GM23338 (cell line): ENCODE measurements at regions not wholly inside any gene's neighbourhood (a gene's known extent, or its start where the extent isn't known, plus 50 kb on each side); places are given as distances from the start of the nearest gene placed in this dataset.

Experiments used
- ATAC-seq: fragments of 200-7000 bp; cut with Tn5 transposase; 3 replicates; pipeline ENCODE4 v1.9.1; 2020
- DNase-seq: peaks from one replicate; pipeline ENCODE4 v3.0.0-alpha.2; 2015; ENCODE audit warnings: low spot score
- H2AFZ ChIP-seq: fragments of 200-600 bp; sonication (generic); 2 replicates; pipeline ENCODE4 v1.8.0; 2016; ENCODE audit warnings: antibody characterized with exemption, mild to moderate bottlenecking, moderate library complexity
- H3F3A ChIP-seq: fragments of 200-600 bp; sonication (generic); replicated peaks from 2 replicates; pipeline ENCODE4 v1.8.0; 2017; ENCODE audit warnings: antibody characterized with exemption, mixed run types, low read depth
- H3K27ac ChIP-seq: fragments of 200-600 bp; sonication (generic); 2 replicates; pipeline ENCODE4 v1.6.1; 2016; ENCODE audit warnings: low read depth
- H3K27me3 ChIP-seq: fragments of 200-600 bp; sonication (generic); 2 replicates; pipeline ENCODE4 v1.8.0; 2016; ENCODE audit warnings: mild to moderate bottlenecking, mixed run types, moderate library complexity; ENCODE audit not compliant: insufficient read depth
- H3K36me3 ChIP-seq: fragments of 200-600 bp; sonication (generic); 2 replicates; pipeline ENCODE4 v1.8.0; 2016; ENCODE audit warnings: mild to moderate bottlenecking; ENCODE audit not compliant: insufficient read depth
- H3K4me1 ChIP-seq: fragments of 200-600 bp; sonication (generic); 2 replicates; pipeline ENCODE4 v1.8.0; 2016; ENCODE audit warnings: mild to moderate bottlenecking, moderate library complexity; ENCODE audit not compliant: insufficient read depth
- H3K4me2 ChIP-seq: fragments of 200-600 bp; sonication (generic); 2 replicates; pipeline ENCODE4 v1.7.1; 2017; ENCODE audit warnings: mixed run types
- H3K4me3 ChIP-seq: fragments of 200-600 bp; sonication (generic); 2 replicates; pipeline ENCODE4 v1.6.1; 2016; ENCODE audit warnings: mixed run types
- H3K79me2 ChIP-seq: fragments of 200-600 bp; sonication (generic); replicated peaks from 2 replicates; pipeline ENCODE4 v1.8.0; 2017; ENCODE audit warnings: mild to moderate bottlenecking; ENCODE audit not compliant: insufficient read depth
- H3K9me2 ChIP-seq: fragments of 200-600 bp; sonication (generic); 2 replicates; pipeline ENCODE4 v1.8.0; 2017; ENCODE audit not compliant: insufficient read depth
- H4K20me1 ChIP-seq: fragments of 200-600 bp; sonication (generic); replicated peaks from 2 replicates; pipeline ENCODE4 v1.8.0; 2017; ENCODE audit warnings: mild to moderate bottlenecking; ENCODE audit not compliant: insufficient read depth
- H3K27ac Mint-ChIP-seq: 2 replicates; pipeline ENCODE4 v1.8.0; 2020; ENCODE audit warnings: inconsistent platforms, mild to moderate bottlenecking, moderate library complexity, mixed read lengths
- H3K27me3 Mint-ChIP-seq: 3 replicates; pipeline ENCODE4 v1.8.0; 2022; ENCODE audit warnings: low read depth, mild to moderate bottlenecking, moderate library complexity, mixed read lengths, inconsistent platforms; ENCODE audit not compliant: insufficient read depth, poor library complexity
- H3K36me3 Mint-ChIP-seq: 3 replicates; pipeline ENCODE4 v1.8.0; 2021; ENCODE audit warnings: low read depth, mild to moderate bottlenecking, inconsistent platforms, moderate library complexity, mixed read lengths
- H3K4me1 Mint-ChIP-seq: 3 replicates; pipeline ENCODE4 v1.8.0; 2020; ENCODE audit warnings: mild to moderate bottlenecking, inconsistent platforms, mixed read lengths
- H3K4me3 Mint-ChIP-seq: 3 replicates; pipeline ENCODE4 v1.8.0; 2021; ENCODE audit warnings: moderate library complexity, mild to moderate bottlenecking, inconsistent platforms, mixed read lengths
- H3K9me3 Mint-ChIP-seq: 3 replicates; pipeline ENCODE4 v1.8.0; 2020; ENCODE audit warnings: moderate library complexity, mild to moderate bottlenecking, inconsistent platforms, mixed read lengths
- CREB1 ChIP-seq: fragments of 250-450 bp; sonication (Bioruptor Pico); IDR thresholded peaks from 2 replicates; pipeline ENCODE4 v1.5.0; 2020; ENCODE audit warnings: low read depth, mild to moderate bottlenecking, moderate library complexity
- EZH2 ChIP-seq: fragments of 200-600 bp; sonication (generic); IDR thresholded peaks from one replicate; pipeline ENCODE4 v1.8.0; 2017; ENCODE audit warnings: antibody characterized with exemption, mild to moderate bottlenecking, low read depth; ENCODE audit not compliant: unreplicated experiment
- EZH2phosphoT487 ChIP-seq: fragments of 200-600 bp; sonication (generic); IDR thresholded peaks from one replicate; pipeline ENCODE4 v1.8.1; 2018; ENCODE audit warnings: antibody characterized with exemption; ENCODE audit not compliant: unreplicated experiment
- JUNB ChIP-seq: IDR thresholded peaks from one replicate; pipeline ENCODE4 v1.6.1; 2016; ENCODE audit warnings: antibody characterized with exemption; ENCODE audit not compliant: unreplicated experiment
- NANOG ChIP-seq: IDR thresholded peaks from 2 replicates; pipeline ENCODE4 v1.6.1; 2016; ENCODE audit warnings: antibody characterized with exemption, borderline replicate concordance
- POLR2AphosphoS5 ChIP-seq: IDR thresholded peaks from 2 replicates; pipeline ENCODE4 v1.6.1; 2016; ENCODE audit warnings: antibody characterized with exemption, low read depth
- STAT1 ChIP-seq: IDR thresholded peaks from one replicate; pipeline ENCODE4 v1.6.1; 2016; ENCODE audit warnings: antibody characterized with exemption; ENCODE audit not compliant: unreplicated experiment
- ZNF114 ChIP-seq: fragments of 250-450 bp; sonication (Bioruptor Pico); IDR thresholded peaks from 2 replicates; pipeline ENCODE4 v1.5.0; 2020; ENCODE audit warnings: mild to moderate bottlenecking, moderate library complexity
- ZNF331 ChIP-seq: fragments of 250-450 bp; sonication (Bioruptor Pico); IDR thresholded peaks from 2 replicates; pipeline ENCODE4 v1.5.0; 2020; ENCODE audit warnings: low read depth, mild to moderate bottlenecking, moderate library complexity
- TF ChIP-seq, protein P1 (sequence below): IDR thresholded peaks from one replicate; pipeline ENCODE4 v1.6.1; 2018; ENCODE audit warnings: antibody characterized with exemption; ENCODE audit not compliant: unreplicated experiment
- TF ChIP-seq, protein P2 (sequence below): fragments of 250-450 bp; sonication (Bioruptor Pico); IDR thresholded peaks from 2 replicates; pipeline ENCODE4 v1.5.0; 2020; ENCODE audit warnings: mild to moderate bottlenecking, moderate library complexity
- TF ChIP-seq, protein P3 (sequence below), 2 experiments: fragments of 200-600 bp in 1 of 2; sonication (generic) in 1 of 2; conservative IDR thresholded peaks; 2 replicates each; pipeline versions ENCODE4 v1.5.1 to v1.6.1; 2016 to 2017; ENCODE audit warnings: antibody characterized with exemption in 2 of 2, low read depth in 2 of 2, mild to moderate bottlenecking in 2 of 2, moderate library complexity in 1 of 2

DNA sequence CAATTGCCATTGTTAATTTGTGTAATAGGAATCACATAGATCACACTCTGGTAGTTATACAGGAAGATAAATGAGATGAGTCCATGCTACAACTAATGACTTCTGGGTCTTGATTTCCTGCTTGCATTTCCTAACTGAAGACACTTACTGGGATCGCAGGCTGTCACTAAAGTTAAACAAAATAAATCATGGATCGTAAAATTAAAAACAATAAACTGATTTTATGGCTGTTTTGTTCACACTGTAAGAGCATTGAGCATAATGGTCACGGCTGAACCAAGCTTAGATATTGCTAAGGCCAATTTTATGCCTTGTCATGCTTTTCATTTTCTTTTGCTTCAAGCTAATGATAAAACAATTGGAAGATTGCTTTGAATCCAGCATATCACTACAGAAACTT lies 332.5 kb upstream of the CITED2 start:
- Mint-ChIP-seq H3K9me3 (no peaks in the 10 kb centered on the region; the same call in 2 of the 3 replicates), H3K27ac (no peak overlapping the region), H3K4me3 (no peak overlapping the region), H3K4me1 (no peaks in the 10 kb centered on the region), H3K27me3 (no peaks in the 10 kb centered on the region), H3K36me3 (no peaks in the 10 kb centered on the region)
- Histone ChIP-seq H3K4me1 (no peaks in the 10 kb centered on the region), H3K4me2 (no peak overlapping the region), H3F3A (no peaks in the 10 kb centered on the region), H3K79me2 (no peaks in the 10 kb centered on the region), H3K27me3 (no peaks in the 10 kb centered on the region), H3K27ac (no peak overlapping the region), H2AFZ (no peak overlapping the region), H3K9me2 (peaks cover 15% of the 10 kb centered on the region; the same call in 1 of the 2 replicates), H3K4me3 (no peak overlapping the region), H3K36me3 (no peaks in the 10 kb centered on the region), H4K20me1 (no peaks in the 10 kb centered on the region)
- no peak for ATAC-seq
- no peak for DNase-seq
- TF ChIP-seq EZH2, result no peak
- TF ChIP-seq EZH2phosphoT487, result no peak
- no peak for TF ChIP-seq STAT1
- no peak for TF ChIP-seq JUNB
- TF ChIP-seq, protein P1, sequence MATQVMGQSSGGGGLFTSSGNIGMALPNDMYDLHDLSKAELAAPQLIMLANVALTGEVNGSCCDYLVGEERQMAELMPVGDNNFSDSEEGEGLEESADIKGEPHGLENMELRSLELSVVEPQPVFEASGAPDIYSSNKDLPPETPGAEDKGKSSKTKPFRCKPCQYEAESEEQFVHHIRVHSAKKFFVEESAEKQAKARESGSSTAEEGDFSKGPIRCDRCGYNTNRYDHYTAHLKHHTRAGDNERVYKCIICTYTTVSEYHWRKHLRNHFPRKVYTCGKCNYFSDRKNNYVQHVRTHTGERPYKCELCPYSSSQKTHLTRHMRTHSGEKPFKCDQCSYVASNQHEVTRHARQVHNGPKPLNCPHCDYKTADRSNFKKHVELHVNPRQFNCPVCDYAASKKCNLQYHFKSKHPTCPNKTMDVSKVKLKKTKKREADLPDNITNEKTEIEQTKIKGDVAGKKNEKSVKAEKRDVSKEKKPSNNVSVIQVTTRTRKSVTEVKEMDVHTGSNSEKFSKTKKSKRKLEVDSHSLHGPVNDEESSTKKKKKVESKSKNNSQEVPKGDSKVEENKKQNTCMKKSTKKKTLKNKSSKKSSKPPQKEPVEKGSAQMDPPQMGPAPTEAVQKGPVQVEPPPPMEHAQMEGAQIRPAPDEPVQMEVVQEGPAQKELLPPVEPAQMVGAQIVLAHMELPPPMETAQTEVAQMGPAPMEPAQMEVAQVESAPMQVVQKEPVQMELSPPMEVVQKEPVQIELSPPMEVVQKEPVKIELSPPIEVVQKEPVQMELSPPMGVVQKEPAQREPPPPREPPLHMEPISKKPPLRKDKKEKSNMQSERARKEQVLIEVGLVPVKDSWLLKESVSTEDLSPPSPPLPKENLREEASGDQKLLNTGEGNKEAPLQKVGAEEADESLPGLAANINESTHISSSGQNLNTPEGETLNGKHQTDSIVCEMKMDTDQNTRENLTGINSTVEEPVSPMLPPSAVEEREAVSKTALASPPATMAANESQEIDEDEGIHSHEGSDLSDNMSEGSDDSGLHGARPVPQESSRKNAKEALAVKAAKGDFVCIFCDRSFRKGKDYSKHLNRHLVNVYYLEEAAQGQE, result no peak
- no peak for TF ChIP-seq ZNF114
- TF ChIP-seq ZNF331 (CRISPR knock-in tag), result no peak
- TF ChIP-seq, protein P2, sequence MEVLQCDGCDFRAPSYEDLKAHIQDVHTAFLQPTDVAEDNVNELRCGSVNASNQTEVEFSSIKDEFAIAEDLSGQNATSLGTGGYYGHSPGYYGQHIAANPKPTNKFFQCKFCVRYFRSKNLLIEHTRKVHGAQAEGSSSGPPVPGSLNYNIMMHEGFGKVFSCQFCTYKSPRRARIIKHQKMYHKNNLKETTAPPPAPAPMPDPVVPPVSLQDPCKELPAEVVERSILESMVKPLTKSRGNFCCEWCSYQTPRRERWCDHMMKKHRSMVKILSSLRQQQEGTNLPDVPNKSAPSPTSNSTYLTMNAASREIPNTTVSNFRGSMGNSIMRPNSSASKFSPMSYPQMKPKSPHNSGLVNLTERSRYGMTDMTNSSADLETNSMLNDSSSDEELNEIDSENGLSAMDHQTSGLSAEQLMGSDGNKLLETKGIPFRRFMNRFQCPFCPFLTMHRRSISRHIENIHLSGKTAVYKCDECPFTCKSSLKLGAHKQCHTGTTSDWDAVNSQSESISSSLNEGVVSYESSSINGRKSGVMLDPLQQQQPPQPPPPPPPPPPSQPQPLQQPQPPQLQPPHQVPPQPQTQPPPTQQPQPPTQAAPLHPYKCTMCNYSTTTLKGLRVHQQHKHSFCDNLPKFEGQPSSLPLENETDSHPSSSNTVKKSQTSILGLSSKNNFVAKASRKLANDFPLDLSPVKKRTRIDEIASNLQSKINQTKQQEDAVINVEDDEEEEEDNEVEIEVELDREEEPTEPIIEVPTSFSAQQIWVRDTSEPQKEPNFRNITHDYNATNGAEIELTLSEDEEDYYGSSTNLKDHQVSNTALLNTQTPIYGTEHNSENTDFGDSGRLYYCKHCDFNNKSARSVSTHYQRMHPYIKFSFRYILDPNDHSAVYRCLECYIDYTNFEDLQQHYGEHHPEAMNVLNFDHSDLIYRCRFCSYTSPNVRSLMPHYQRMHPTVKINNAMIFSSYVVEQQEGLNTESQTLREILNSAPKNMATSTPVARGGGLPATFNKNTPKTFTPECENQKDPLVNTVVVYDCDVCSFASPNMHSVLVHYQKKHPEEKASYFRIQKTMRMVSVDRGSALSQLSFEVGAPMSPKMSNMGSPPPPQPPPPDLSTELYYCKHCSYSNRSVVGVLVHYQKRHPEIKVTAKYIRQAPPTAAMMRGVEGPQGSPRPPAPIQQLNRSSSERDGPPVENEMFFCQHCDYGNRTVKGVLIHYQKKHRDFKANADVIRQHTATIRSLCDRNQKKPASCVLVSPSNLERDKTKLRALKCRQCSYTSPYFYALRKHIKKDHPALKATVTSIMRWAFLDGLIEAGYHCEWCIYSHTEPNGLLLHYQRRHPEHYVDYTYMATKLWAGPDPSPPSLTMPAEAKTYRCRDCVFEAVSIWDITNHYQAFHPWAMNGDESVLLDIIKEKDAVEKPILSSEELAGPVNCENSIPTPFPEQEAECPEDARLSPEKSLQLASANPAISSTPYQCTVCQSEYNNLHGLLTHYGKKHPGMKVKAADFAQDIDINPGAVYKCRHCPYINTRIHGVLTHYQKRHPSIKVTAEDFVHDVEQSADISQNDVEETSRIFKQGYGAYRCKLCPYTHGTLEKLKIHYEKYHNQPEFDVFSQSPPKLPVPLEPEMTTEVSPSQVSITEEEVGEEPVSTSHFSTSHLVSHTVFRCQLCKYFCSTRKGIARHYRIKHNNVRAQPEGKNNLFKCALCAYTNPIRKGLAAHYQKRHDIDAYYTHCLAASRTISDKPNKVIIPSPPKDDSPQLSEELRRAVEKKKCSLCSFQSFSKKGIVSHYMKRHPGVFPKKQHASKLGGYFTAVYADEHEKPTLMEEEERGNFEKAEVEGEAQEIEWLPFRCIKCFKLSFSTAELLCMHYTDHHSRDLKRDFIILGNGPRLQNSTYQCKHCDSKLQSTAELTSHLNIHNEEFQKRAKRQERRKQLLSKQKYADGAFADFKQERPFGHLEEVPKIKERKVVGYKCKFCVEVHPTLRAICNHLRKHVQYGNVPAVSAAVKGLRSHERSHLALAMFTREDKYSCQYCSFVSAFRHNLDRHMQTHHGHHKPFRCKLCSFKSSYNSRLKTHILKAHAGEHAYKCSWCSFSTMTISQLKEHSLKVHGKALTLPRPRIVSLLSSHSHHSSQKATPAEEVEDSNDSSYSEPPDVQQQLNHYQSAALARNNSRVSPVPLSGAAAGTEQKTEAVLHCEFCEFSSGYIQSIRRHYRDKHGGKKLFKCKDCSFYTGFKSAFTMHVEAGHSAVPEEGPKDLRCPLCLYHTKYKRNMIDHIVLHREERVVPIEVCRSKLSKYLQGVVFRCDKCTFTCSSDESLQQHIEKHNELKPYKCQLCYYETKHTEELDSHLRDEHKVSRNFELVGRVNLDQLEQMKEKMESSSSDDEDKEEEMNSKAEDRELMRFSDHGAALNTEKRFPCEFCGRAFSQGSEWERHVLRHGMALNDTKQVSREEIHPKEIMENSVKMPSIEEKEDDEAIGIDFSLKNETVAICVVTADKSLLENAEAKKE (CRISPR knock-in tag), result no peak
- TF ChIP-seq, protein P3, sequence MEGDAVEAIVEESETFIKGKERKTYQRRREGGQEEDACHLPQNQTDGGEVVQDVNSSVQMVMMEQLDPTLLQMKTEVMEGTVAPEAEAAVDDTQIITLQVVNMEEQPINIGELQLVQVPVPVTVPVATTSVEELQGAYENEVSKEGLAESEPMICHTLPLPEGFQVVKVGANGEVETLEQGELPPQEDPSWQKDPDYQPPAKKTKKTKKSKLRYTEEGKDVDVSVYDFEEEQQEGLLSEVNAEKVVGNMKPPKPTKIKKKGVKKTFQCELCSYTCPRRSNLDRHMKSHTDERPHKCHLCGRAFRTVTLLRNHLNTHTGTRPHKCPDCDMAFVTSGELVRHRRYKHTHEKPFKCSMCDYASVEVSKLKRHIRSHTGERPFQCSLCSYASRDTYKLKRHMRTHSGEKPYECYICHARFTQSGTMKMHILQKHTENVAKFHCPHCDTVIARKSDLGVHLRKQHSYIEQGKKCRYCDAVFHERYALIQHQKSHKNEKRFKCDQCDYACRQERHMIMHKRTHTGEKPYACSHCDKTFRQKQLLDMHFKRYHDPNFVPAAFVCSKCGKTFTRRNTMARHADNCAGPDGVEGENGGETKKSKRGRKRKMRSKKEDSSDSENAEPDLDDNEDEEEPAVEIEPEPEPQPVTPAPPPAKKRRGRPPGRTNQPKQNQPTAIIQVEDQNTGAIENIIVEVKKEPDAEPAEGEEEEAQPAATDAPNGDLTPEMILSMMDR (conservative IDR thresholded peaks at IDR 0.05; ENCODE audit: low read depth in 2 of 2), result no peak
- no peak for TF ChIP-seq CREB1
- TF ChIP-seq POLR2AphosphoS5, result no peak
- no peak for TF ChIP-seq NANOG
